ENCODE measurements at regions not wholly inside any gene's neighbourhood (a gene's known extent, or its start where the extent isn't known, plus 50 kb on each side); places are given as distances from the start of the nearest gene placed in this dataset.
A peak's percentile ranks its signal among the peaks of the same experiment; 100 is the strongest.

GRCh38 chr13:111623208-111623607, 302.8 kb downstream of the TEX29 start:
- Mint-ChIP-seq H3K9me3 (no peaks in the 10 kb centered on the region), H3K27me3 (ENCODE audit: low read depth) (peaks cover 18% of the 10 kb centered on the region), H3K4me1 (peaks cover 0 to 4% of the 10 kb centered on the region in 2 experiments; a peak in 2 of 4 replicates), H3K27ac (peak overlapping the region in 1 of 3 experiments; percentile 64; a peak in 2 of 7 replicates), H3K36me3 (ENCODE audit: insufficient read depth in 1 of 3, low read depth in 3 of 3) (no peaks in the 10 kb centered on the region), H3K4me3 (no peak overlapping the region)
- no peak overlapping the region for H3K56ac ChIP-seq (ENCODE audit: insufficient read length, low read depth, low read length)
- H3K4me2 ChIP-seq (ENCODE audit: insufficient read depth, insufficient read length, low read length) = no peak overlapping the region
- no peak overlapping the region for H3K18ac ChIP-seq (ENCODE audit: insufficient read length, low read depth, low read length)
- no peak overlapping the region for H3K9ac ChIP-seq (ENCODE audit: extremely low read depth, insufficient read length, low read length)
- no peaks in the 10 kb centered on the region for H4K20me1 ChIP-seq (ENCODE audit: control insufficient read depth, insufficient read depth, insufficient read length)
- no peak overlapping the region for H2BK120ac ChIP-seq (ENCODE audit: low read depth, low read length, poor library complexity, severe bottlenecking)
- H3K23ac ChIP-seq (ENCODE audit: insufficient read length, low read depth, low read length) = no peak overlapping the region
- H3K4me1 ChIP-seq (ENCODE audit: insufficient read depth, low read length) = no peaks in the 10 kb centered on the region
- no peaks in the 10 kb centered on the region for H3K27me3 ChIP-seq (ENCODE audit: insufficient read depth, low read length)
- H3K23me2 ChIP-seq (ENCODE audit: insufficient read length, low read depth, low read length, poor library complexity, severe bottlenecking) = no peaks in the 10 kb centered on the region
- no peak overlapping the region for H2AK5ac ChIP-seq (ENCODE audit: insufficient read length, low read length)
- no peak overlapping the region for H2BK5ac ChIP-seq (ENCODE audit: insufficient read length, low read length)
- H3K4ac ChIP-seq (ENCODE audit: low read depth, low read length) = no peak overlapping the region
- DNase-seq = peak; percentile 37
- H3T11ph ChIP-seq (ENCODE audit: low read length) = no peak overlapping the region
- no peak overlapping the region for H2AFZ ChIP-seq (ENCODE audit: low read length)
- no peak overlapping the region for H4K8ac ChIP-seq (replicated peaks; ENCODE audit: insufficient read length, low read depth, low read length)
- H3K9me3 ChIP-seq (ENCODE audit: control insufficient read depth, low read depth, low read length) = no peaks in the 10 kb centered on the region
- H4K91ac ChIP-seq (ENCODE audit: insufficient read length, low read depth, low read length) = no peak overlapping the region
- no peak overlapping the region for H4K5ac ChIP-seq (ENCODE audit: insufficient read length, low read depth, low read length)
- TF ChIP-seq CTCF (conservative IDR thresholded peaks at IDR 0.05) = no peak
- WGBS (ENCODE audit: extremely low coverage, insufficient read length, low lambda C conversion rate) = no CpG with 5 or more reads among the region's 20 CpGs
- no peaks in the 10 kb centered on the region for H3K79me1 ChIP-seq (ENCODE audit: insufficient read depth, low read depth, low read length, poor library complexity, severe bottlenecking)
- no peak overlapping the region for H2BK20ac ChIP-seq (ENCODE audit: low read depth, low read length, poor library complexity, severe bottlenecking)
- H3K79me2 ChIP-seq (ENCODE audit: insufficient read depth, low read length) = no peaks in the 10 kb centered on the region
- H3K27ac ChIP-seq (ENCODE audit: insufficient read length, low read depth, low read length) = no peak overlapping the region
- no peak overlapping the region for H3K14ac ChIP-seq (ENCODE audit: insufficient read depth, low read length)
- no peak overlapping the region for H2BK15ac ChIP-seq (ENCODE audit: low read depth, low read length)
- no peak overlapping the region for H2BK12ac ChIP-seq (ENCODE audit: insufficient read length, low read depth, low read length)
